Ishikawa (cell line): ENCODE measurements at regions not wholly inside any gene's neighbourhood (a gene's known extent, or its start where the extent isn't known, plus 50 kb on each side); places are given as distances from the start of the nearest gene placed in this dataset.

Source experiments
- CEBPB ChIP-seq: IDR thresholded peaks from 2 replicates; pipeline ENCODE4 v1.6.1; 2012
- CREB1 ChIP-seq: IDR thresholded peaks from 2 replicates; pipeline ENCODE4 v1.6.1; 2012; ENCODE audit warnings: low read depth
- EGR1 ChIP-seq: IDR thresholded peaks from 2 replicates; pipeline ENCODE4 v1.6.1; 2012
- EP300 ChIP-seq: IDR thresholded peaks from 2 replicates; pipeline ENCODE4 v1.6.1; 2012; ENCODE audit warnings: borderline replicate concordance
- FOXM1 ChIP-seq: IDR thresholded peaks from 2 replicates; pipeline ENCODE4 v1.6.1; 2012; ENCODE audit warnings: low read depth, borderline replicate concordance
- NFIC ChIP-seq: IDR thresholded peaks from 2 replicates; pipeline ENCODE4 v1.6.1; 2012
- RAD21 ChIP-seq: IDR thresholded peaks from 2 replicates; pipeline ENCODE4 v1.6.1; 2012; ENCODE audit warnings: low read depth
- REST ChIP-seq: IDR thresholded peaks from 2 replicates; pipeline ENCODE4 v1.6.1; 2012; ENCODE audit warnings: low read depth, mild to moderate bottlenecking
- TAF1 ChIP-seq: IDR thresholded peaks from 2 replicates; pipeline ENCODE4 v1.6.1; 2012; ENCODE audit warnings: low read depth, mild to moderate bottlenecking
- TCF12 ChIP-seq: IDR thresholded peaks from 2 replicates; pipeline ENCODE4 v1.6.1; 2012; ENCODE audit warnings: low read depth
- TEAD4 ChIP-seq: IDR thresholded peaks from 2 replicates; pipeline ENCODE4 v1.6.1; 2012
- YY1 ChIP-seq: IDR thresholded peaks from 2 replicates; pipeline ENCODE4 v1.6.1; 2012; ENCODE audit warnings: low read depth
- ZBTB7A ChIP-seq: IDR thresholded peaks from 2 replicates; pipeline ENCODE4 v1.6.1; 2012; ENCODE audit warnings: low read depth
- TF ChIP-seq, protein P1 (sequence below): IDR thresholded peaks from 2 replicates; pipeline ENCODE4 v1.6.1; 2012
- TF ChIP-seq, protein P2 (sequence below): IDR thresholded peaks from 2 replicates; pipeline ENCODE4 v1.6.1; 2012

DNA sequence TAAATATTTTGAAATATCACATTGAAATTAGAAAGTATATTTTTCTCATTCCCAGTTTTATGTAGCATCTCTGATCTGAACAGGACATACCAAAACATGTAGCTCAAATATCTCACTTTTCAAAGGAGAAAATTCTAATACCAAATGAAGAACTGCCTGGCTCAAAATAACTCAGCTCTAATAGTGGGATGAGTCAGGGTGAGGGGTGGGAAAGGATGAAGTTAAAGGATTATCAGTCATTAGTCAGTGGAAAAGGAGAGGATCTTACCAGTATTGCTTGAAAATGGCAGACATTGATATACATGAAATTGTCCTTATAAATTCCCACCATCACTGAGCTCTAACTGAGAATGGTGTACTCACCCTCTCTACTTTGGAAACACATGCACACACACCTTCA, 803.2 kb downstream of the RAPGEF2 start:
- TF ChIP-seq CREB1, result no peak
- no peak for TF ChIP-seq NFIC
- TF ChIP-seq, protein P1, sequence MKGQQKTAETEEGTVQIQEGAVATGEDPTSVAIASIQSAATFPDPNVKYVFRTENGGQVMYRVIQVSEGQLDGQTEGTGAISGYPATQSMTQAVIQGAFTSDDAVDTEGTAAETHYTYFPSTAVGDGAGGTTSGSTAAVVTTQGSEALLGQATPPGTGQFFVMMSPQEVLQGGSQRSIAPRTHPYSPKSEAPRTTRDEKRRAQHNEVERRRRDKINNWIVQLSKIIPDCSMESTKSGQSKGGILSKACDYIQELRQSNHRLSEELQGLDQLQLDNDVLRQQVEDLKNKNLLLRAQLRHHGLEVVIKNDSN, result no peak
- no peak for TF ChIP-seq RAD21
- TF ChIP-seq REST, result no peak
- no peak for TF ChIP-seq FOXM1
- TF ChIP-seq YY1, result no peak
- TF ChIP-seq TEAD4, result no peak
- no peak for TF ChIP-seq ZBTB7A
- TF ChIP-seq EGR1, result no peak

GRCh38 chr4:159906517-159906916, 803.6 kb downstream of the RAPGEF2 start:
- TF ChIP-seq RAD21 (no peak), EGR1 (no peak), TCF12 (no peak), EP300 (no peak)
- TF ChIP-seq, protein P2, sequence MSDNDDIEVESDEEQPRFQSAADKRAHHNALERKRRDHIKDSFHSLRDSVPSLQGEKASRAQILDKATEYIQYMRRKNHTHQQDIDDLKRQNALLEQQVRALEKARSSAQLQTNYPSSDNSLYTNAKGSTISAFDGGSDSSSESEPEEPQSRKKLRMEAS, result no peak

DNA sequence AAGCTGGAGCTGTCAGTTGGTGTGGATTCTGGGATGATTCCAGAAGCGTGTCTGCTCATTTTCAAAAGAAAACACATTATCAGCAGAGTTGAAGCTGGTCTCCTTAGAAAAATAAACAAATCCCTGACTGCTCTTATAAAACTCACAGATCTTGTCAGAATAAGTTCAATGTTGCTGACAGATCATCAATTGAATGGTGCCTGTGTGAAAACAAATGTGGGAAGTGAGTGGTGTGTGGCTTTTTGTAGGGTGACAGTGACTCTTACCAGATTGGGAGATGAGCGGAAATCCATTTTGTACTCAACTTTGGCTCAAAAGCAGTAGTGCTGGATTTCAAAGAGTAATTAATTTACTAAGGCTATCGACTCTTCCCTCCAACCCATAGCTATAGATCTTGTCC, 807.8 kb downstream of the RAPGEF2 start:
- TF ChIP-seq YY1 (no peak), TCF12 (no peak), TAF1 (no peak), CEBPB (no peak), FOXM1 (no peak), NFIC (no peak), ZBTB7A (no peak), RAD21 (no peak), TEAD4 (no peak), CREB1 (no peak), EGR1 (no peak), EP300 (no peak), REST (no peak)
- TF ChIP-seq, protein P1, result no peak
- TF ChIP-seq, protein P2, result no peak

DNA sequence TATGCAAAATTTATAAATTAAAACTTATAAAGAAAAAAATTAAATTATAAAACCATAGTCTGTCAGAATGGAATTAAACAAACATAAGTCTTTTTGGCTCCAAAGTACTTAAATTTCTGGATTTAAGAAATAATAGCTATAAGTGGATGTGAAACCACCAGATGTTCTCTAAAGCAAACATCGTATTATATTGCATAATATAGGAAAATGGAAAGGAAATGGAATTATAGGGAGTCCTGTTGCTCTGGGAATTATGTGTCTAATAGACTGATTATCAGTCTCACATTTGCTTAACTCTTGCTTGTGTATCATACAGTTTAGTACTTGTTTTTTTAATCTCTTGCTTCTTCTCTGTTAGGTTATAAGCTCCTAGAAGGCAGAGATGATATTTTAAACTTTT, 819.2 kb downstream of the RAPGEF2 start:
- TF ChIP-seq CREB1 (no peak), TCF12 (no peak), TEAD4 (no peak), ZBTB7A (no peak), RAD21 (no peak), EP300 (no peak), FOXM1 (no peak), EGR1 (no peak), YY1 (no peak), REST (no peak), CEBPB (no peak)
- TF ChIP-seq, protein P1, result no peak
- TF ChIP-seq, protein P2, result no peak
